SK-N-SH (cell line): ENCODE measurements at regions not wholly inside any gene's neighbourhood (a gene's known extent, or its start where the extent isn't known, plus 50 kb on each side); places are given as distances from the start of the nearest gene placed in this dataset.

Experiments
- CHD2 ChIP-seq: fragments of 150-350 bp; IDR thresholded peaks from 2 replicates; pipeline ENCODE4 v1.6.1; 2018; ENCODE audit warnings: low read length; ENCODE audit not compliant: partially characterized antibody
- CTCF ChIP-seq: fragments of 200-600 bp; sonication (generic); IDR thresholded peaks from 2 replicates; pipeline ENCODE4 v1.6.1; 2017; ENCODE audit warnings: antibody characterized with exemption, mild to moderate bottlenecking, moderate library complexity
- EZH2phosphoT487 ChIP-seq: fragments of 200-600 bp; sonication (generic); IDR thresholded peaks from 2 replicates; pipeline ENCODE4 v1.6.1; 2017; ENCODE audit warnings: low read depth, mixed run types, mild to moderate bottlenecking, antibody characterized with exemption, moderate library complexity, borderline replicate concordance
- GABPA ChIP-seq: IDR thresholded peaks from 2 replicates; pipeline ENCODE4 v1.4.0; 2012; ENCODE audit warnings: low read depth, mild to moderate bottlenecking
- JUND ChIP-seq: IDR thresholded peaks from 2 replicates; pipeline ENCODE4 v1.4.0; 2012
- MAX ChIP-seq: IDR thresholded peaks from 2 replicates; pipeline ENCODE4 v1.4.0; 2012; ENCODE audit warnings: low read depth
- MXI1 ChIP-seq: IDR thresholded peaks from 2 replicates; pipeline ENCODE4 v1.6.1; 2012; ENCODE audit warnings: mild to moderate bottlenecking, low read depth, low read length, improper control_type of control experiment
- NFIC ChIP-seq: IDR thresholded peaks from 2 replicates; pipeline ENCODE4 v1.4.0; 2012; ENCODE audit warnings: borderline replicate concordance
- POLR2AphosphoS5 ChIP-seq: IDR thresholded peaks from 2 replicates; pipeline ENCODE4 v1.6.1; 2012; ENCODE audit warnings: low read depth, low read length
- RAD21 ChIP-seq: IDR thresholded peaks from 2 replicates; pipeline ENCODE4 v1.6.1; 2012; ENCODE audit warnings: mild to moderate bottlenecking, low read length
- ZBTB33 ChIP-seq: IDR thresholded peaks from 2 replicates; pipeline ENCODE4 v1.4.0; 2012; ENCODE audit warnings: low read depth, borderline replicate concordance
- TF ChIP-seq, protein P1 (sequence below): IDR thresholded peaks from 2 replicates; pipeline ENCODE4 v1.6.1; 2012; ENCODE audit warnings: mild to moderate bottlenecking, low read depth, low read length, moderate library complexity

DNA sequence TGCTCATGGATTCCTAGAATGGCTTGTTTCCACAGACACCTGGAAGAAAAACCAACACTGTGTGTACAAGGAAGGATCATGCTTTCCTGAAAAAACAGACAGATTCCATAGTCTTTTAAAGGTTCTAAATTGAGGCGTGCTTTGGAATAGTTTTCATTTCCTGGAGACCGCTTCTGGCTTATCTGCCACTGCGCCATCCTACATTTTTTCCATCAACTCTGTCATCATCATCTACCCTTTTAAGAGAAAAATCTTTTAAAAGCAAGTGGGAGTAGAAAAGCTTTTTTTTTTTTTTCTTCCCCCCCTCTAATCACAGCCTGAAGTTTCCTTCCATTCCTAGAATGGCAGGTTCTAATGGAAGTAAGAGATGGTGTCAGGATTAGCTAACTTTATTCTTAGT lies 379.4 kb upstream of the C2CD4B start:
- TF ChIP-seq, protein P1, sequence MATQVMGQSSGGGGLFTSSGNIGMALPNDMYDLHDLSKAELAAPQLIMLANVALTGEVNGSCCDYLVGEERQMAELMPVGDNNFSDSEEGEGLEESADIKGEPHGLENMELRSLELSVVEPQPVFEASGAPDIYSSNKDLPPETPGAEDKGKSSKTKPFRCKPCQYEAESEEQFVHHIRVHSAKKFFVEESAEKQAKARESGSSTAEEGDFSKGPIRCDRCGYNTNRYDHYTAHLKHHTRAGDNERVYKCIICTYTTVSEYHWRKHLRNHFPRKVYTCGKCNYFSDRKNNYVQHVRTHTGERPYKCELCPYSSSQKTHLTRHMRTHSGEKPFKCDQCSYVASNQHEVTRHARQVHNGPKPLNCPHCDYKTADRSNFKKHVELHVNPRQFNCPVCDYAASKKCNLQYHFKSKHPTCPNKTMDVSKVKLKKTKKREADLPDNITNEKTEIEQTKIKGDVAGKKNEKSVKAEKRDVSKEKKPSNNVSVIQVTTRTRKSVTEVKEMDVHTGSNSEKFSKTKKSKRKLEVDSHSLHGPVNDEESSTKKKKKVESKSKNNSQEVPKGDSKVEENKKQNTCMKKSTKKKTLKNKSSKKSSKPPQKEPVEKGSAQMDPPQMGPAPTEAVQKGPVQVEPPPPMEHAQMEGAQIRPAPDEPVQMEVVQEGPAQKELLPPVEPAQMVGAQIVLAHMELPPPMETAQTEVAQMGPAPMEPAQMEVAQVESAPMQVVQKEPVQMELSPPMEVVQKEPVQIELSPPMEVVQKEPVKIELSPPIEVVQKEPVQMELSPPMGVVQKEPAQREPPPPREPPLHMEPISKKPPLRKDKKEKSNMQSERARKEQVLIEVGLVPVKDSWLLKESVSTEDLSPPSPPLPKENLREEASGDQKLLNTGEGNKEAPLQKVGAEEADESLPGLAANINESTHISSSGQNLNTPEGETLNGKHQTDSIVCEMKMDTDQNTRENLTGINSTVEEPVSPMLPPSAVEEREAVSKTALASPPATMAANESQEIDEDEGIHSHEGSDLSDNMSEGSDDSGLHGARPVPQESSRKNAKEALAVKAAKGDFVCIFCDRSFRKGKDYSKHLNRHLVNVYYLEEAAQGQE: no peak
- TF ChIP-seq POLR2AphosphoS5 (no peak), EZH2phosphoT487 (no peak), CTCF (no peak), NFIC (no peak), MXI1 (no peak), MAX (no peak), JUND (no peak), RAD21 (no peak), CHD2 (no peak), ZBTB33 (no peak), GABPA (no peak)
